GM12878 (cell line): ENCODE measurements at regions not wholly inside any gene's neighbourhood (a gene's known extent, or its start where the extent isn't known, plus 50 kb on each side); places are given as distances from the start of the nearest gene placed in this dataset.

Source experiments
- ATAC-seq: fragments of 200-7000 bp; cut with Tn5 transposase; 3 replicates; pipeline ENCODE4 v1.9.1; 2020; ENCODE audit warnings: mild to moderate bottlenecking, moderate library complexity
- BruUV-seq: library from RNA; stranded (reverse); fragments of 400-500 nt; replicated peaks from 2 replicates; lab custom pipeline; 2021; lab: Mats Ljungman, UMichigan
- CTCF ChIA-PET: fragments of 300-600 bp; sonication (Branson Sonifier 250); formaldehyde crosslinking; extraction: SDS; loops from one replicate; lab custom pipeline; 2021; ENCODE audit warnings: inconsistent platforms; lab: Yijun Ruan, JAX
- POLR2A ChIA-PET: fragments of 350-600 bp; formaldehyde crosslinking; extraction: SDS; loops from one replicate; lab custom pipeline; 2021; ENCODE audit warnings: inconsistent platforms; lab: Charles Lee
- RAD21 ChIA-PET: fragments of 300-600 bp; sonication (Branson Sonifier 250); formaldehyde crosslinking; loops from one replicate; lab custom pipeline; 2023; ENCODE audit warnings: antibody characterized with exemption; ENCODE audit not compliant: unreplicated experiment; lab: Charles Lee
- SMC1A ChIA-PET: fragments of 300-600 bp; sonication (Branson Sonifier 250); formaldehyde crosslinking; loops from one replicate; lab custom pipeline; 2023; ENCODE audit not compliant: unreplicated experiment, uncharacterized antibody; lab: Charles Lee
- DNase-seq: peaks from one replicate; pipeline ENCODE4 v3.0.0-alpha.2; 2011; ENCODE audit warnings: low read depth, low spot score
- FAIRE-seq: peaks from 3 replicates; lab custom pipeline; 2011; peaks lifted over from hg19 to GRCh38; lab: Jason Lieb, UNC
- H2AFZ ChIP-seq: 2 replicates; pipeline ENCODE4 v1.6.0; 2011; ENCODE audit warnings: low read depth, low read length, control low read depth; ENCODE audit not compliant: control insufficient read depth
- H3K27ac ChIP-seq: 2 replicates; pipeline ENCODE4 v1.5.1; 2011; ENCODE audit warnings: control low read depth; ENCODE audit not compliant: control insufficient read depth, insufficient read depth
- H3K27me3 ChIP-seq, 2 experiments: replicated peaks in 1 of 2; 2 replicates each; pipeline versions ENCODE4 v1.6.0 to v1.6.1; 2011; ENCODE audit warnings: low read length in 1 of 2; ENCODE audit not compliant: control insufficient read depth in 2 of 2, insufficient read depth in 2 of 2
- H3K36me3 ChIP-seq, 2 experiments: 2 replicates each; pipeline ENCODE4 v1.5.1; 2011; ENCODE audit warnings: low read length in 1 of 2; ENCODE audit not compliant: control insufficient read depth in 2 of 2, insufficient read depth in 2 of 2
- H3K4me1 ChIP-seq: 2 replicates; pipeline ENCODE4 v1.6.1; 2011; ENCODE audit warnings: mild to moderate bottlenecking, low read length, moderate library complexity, mixed read lengths; ENCODE audit not compliant: control insufficient read depth, insufficient read depth
- H3K4me2 ChIP-seq: 2 replicates; pipeline ENCODE4 v1.6.0; 2011; ENCODE audit warnings: control low read depth; ENCODE audit not compliant: control insufficient read depth, insufficient read depth
- H3K4me3 ChIP-seq: fragments of 200-600 bp; sonication (generic); 2 replicates; pipeline ENCODE4 v1.5.1; 2016
- H3K79me2 ChIP-seq: 2 replicates; pipeline ENCODE4 v1.6.0; 2011; ENCODE audit warnings: low read length; ENCODE audit not compliant: control insufficient read depth, insufficient read depth
- H3K9ac ChIP-seq: 2 replicates; pipeline ENCODE4 v1.8.0; 2011; ENCODE audit warnings: low read length, control low read depth, mixed read lengths; ENCODE audit not compliant: control insufficient read depth, insufficient read depth
- H3K9me3 ChIP-seq: replicated peaks from 3 replicates; pipeline ENCODE4 v1.5.1; 2011; ENCODE audit warnings: mild to moderate bottlenecking, low read length; ENCODE audit not compliant: control insufficient read depth, insufficient read depth
- H4K20me1 ChIP-seq: 2 replicates; pipeline ENCODE4 v1.6.0; 2011; ENCODE audit not compliant: control insufficient read depth, insufficient read depth
- BCL3 ChIP-seq: IDR thresholded peaks from 2 replicates; pipeline ENCODE4 v1.6.1; 2011; ENCODE audit warnings: borderline replicate concordance, low read depth, mild to moderate bottlenecking, moderate library complexity, low read length; ENCODE audit not compliant: insufficient read depth, poor library complexity, severe bottlenecking
- LARP7 ChIP-seq: fragments of 450-650 bp; IDR thresholded peaks from 2 replicates; pipeline ENCODE4 v1.6.1; 2017; ENCODE audit warnings: mild to moderate bottlenecking
- MLLT1 ChIP-seq: fragments of 450-650 bp; IDR thresholded peaks from 2 replicates; pipeline ENCODE4 v1.6.1; 2016; ENCODE audit warnings: mild to moderate bottlenecking
- NBN ChIP-seq: fragments of 450-650 bp; IDR thresholded peaks from 2 replicates; pipeline ENCODE4 v1.6.1; 2016
- NFYB ChIP-seq: IDR thresholded peaks from 2 replicates; pipeline ENCODE4 v1.6.1; 2011; ENCODE audit warnings: low read depth, mild to moderate bottlenecking, low read length, improper control_type of control experiment, moderate library complexity; ENCODE audit not compliant: insufficient read depth
- NRF1 ChIP-seq: conservative IDR thresholded peaks from 2 replicates; pipeline ENCODE4 v1.6.1; 2011; ENCODE audit warnings: mild to moderate bottlenecking, low read depth, low read length, improper control_type of control experiment
- SP1 ChIP-seq: IDR thresholded peaks from one replicate; pipeline ENCODE4 v1.6.1; 2011; ENCODE audit warnings: low read depth, low read length
- SPI1 ChIP-seq: IDR thresholded peaks from 2 replicates; pipeline ENCODE4 v1.6.1; 2011; ENCODE audit warnings: low read depth, mild to moderate bottlenecking, low read length, moderate library complexity, borderline replicate concordance; ENCODE audit not compliant: insufficient read depth
- TARDBP ChIP-seq: IDR thresholded peaks from 2 replicates; pipeline ENCODE4 v1.6.1; 2016; ENCODE audit warnings: borderline replicate concordance
- ZBTB40 ChIP-seq: fragments of 450-650 bp; IDR thresholded peaks from 2 replicates; pipeline ENCODE4 v1.6.1; 2016; ENCODE audit warnings: mild to moderate bottlenecking, moderate library complexity, borderline replicate concordance
- ZNF217 ChIP-seq: fragments of 450-650 bp; IDR thresholded peaks from 2 replicates; pipeline ENCODE4 v1.6.1; 2017; ENCODE audit warnings: antibody characterized with exemption, mild to moderate bottlenecking
- ZNF592 ChIP-seq: fragments of 450-650 bp; IDR thresholded peaks from 2 replicates; pipeline ENCODE4 v1.6.1; 2017; ENCODE audit warnings: mild to moderate bottlenecking, moderate library complexity
- ZNF622 ChIP-seq: fragments of 450-650 bp; IDR thresholded peaks from 2 replicates; pipeline ENCODE4 v1.6.1; 2017; ENCODE audit warnings: mild to moderate bottlenecking, inconsistent platforms
- WGBS: methylation state at CpG from one replicate; pipeline ENCODE4 v1.1.6; 2016; ENCODE audit warnings: low lambda C conversion rate; ENCODE audit not compliant: insufficient replicate concordance, insufficient coverage; ENCODE audit errors: missing lambda C conversion rate; 5-methylcytosine and 5-hydroxymethylcytosine counted together
- in situ Hi-C: fragments of 300-500 bp; cut with MboI; formaldehyde crosslinking; loops from 9 replicates; pipeline ENCODE4 v1.14.3; 2018; ENCODE audit warnings: mixed read lengths
- intact Hi-C: fragments of 100-400 bp; cut with micrococcal nuclease; formaldehyde crosslinking; loops from one replicate; pipeline ENCODE4 v1.14.2; 2022; ENCODE audit not compliant: unreplicated experiment

GRCh38 chr5:57845025-57845424, 362.4 kb upstream of the ACTBL2 start (continued):
- TF ChIP-seq ZBTB40 = no peak
- no peak for TF ChIP-seq SP1
- no peak for TF ChIP-seq ZNF622
- no peak for TF ChIP-seq MLLT1

- H3K27ac ChIP-seq = no peak overlapping the region
- BruUV-seq = no TSS peak
- H3K9ac ChIP-seq = no peak overlapping the region
- H3K79me2 ChIP-seq = no peaks in the 10 kb centered on the region
- DNase-seq (no peak), ATAC-seq (no peak), FAIRE-seq (no peak)
- ChIA-PET SMC1A (no interaction called here), POLR2A (no interaction called here), CTCF (no interaction called here), RAD21 (no interaction called here)
- in situ Hi-C loops = no loop called here
- intact Hi-C loops = no loop called here
- no peaks in the 10 kb centered on the region for H3K27me3 ChIP-seq
- H3K4me2 ChIP-seq = no peak overlapping the region
- no peak overlapping the region for H2AFZ ChIP-seq
- H3K36me3 ChIP-seq = no peaks in the 10 kb centered on the region
- no peaks in the 10 kb centered on the region for H3K9me3 ChIP-seq
- WGBS = 30% methylated on average over 2 of the region's 2 CpGs
- H3K4me3 ChIP-seq = no peak overlapping the region
- H3K4me1 ChIP-seq = no peaks in the 10 kb centered on the region
- H4K20me1 ChIP-seq = no peaks in the 10 kb centered on the region
- TF ChIP-seq NFYB = no peak
- TF ChIP-seq SPI1 = no peak
- TF ChIP-seq ZNF592 = no peak
- no peak for TF ChIP-seq TARDBP
- no peak for TF ChIP-seq BCL3
- no peak for TF ChIP-seq NBN
- TF ChIP-seq LARP7 = no peak
- TF ChIP-seq NRF1 = no peak
- TF ChIP-seq ZNF217 = no peak
These were observed 361.8 kb upstream of the ACTBL2 start for GRCh38 chr5:57844410-57844809.
